Liver (tissue), 8 donors: ENCODE measurements at regions not wholly inside any gene's neighbourhood (a gene's known extent, or its start where the extent isn't known, plus 50 kb on each side); places are given as distances from the start of the nearest gene placed in this dataset.

Source experiments
- DNase-seq: peaks from one replicate; pipeline ENCODE4 v3.0.0-alpha.2; 2017; ENCODE audit warnings: low spot score
- H3K27ac ChIP-seq, 2 donors: one replicate each; pipeline ENCODE4 v1.7.0; 2013; ENCODE audit warnings: inconsistent platforms in 2 of 2, low read length in 2 of 2, control low read depth in 1 of 2, low read depth in 1 of 2, mild to moderate bottlenecking in 1 of 2
- H3K27me3 ChIP-seq, 4 donors: one replicate each; pipeline versions ENCODE4 v1.6.1 to v1.7.0; 2013; ENCODE audit warnings: low read length in 3 of 4, inconsistent platforms in 1 of 4, mild to moderate bottlenecking in 1 of 4, moderate library complexity in 1 of 4; ENCODE audit not compliant: control insufficient read depth in 4 of 4, insufficient read depth in 4 of 4
- H3K36me3 ChIP-seq, 4 donors: one replicate each; pipeline versions ENCODE4 v1.6.1 to v1.7.0; 2013; ENCODE audit warnings: low read length in 3 of 4, mild to moderate bottlenecking in 3 of 4, low read depth in 1 of 4, moderate library complexity in 1 of 4; ENCODE audit not compliant: control insufficient read depth in 4 of 4, insufficient read depth in 3 of 4
- H3K4me1 ChIP-seq, 4 donors: one replicate each; pipeline versions ENCODE4 v1.6.1 to v1.7.0; 2013; ENCODE audit warnings: low read length in 3 of 4, mild to moderate bottlenecking in 3 of 4, moderate library complexity in 1 of 4; ENCODE audit not compliant: control insufficient read depth in 4 of 4, insufficient read depth in 4 of 4
- H3K4me3 ChIP-seq, 3 donors: one replicate each; pipeline versions ENCODE4 v1.6.1 to v1.7.0; 2013; ENCODE audit warnings: low read length in 3 of 3, control low read depth in 1 of 3, low read depth in 1 of 3, mild to moderate bottlenecking in 1 of 3
- H3K9ac ChIP-seq, 2 donors: one replicate each; pipeline ENCODE4 v1.7.0; 2013; ENCODE audit warnings: low read length in 2 of 2, mild to moderate bottlenecking in 2 of 2, moderate library complexity in 2 of 2, control low read depth in 1 of 2, low read depth in 1 of 2
- H3K9me3 ChIP-seq, 4 donors: one replicate each; pipeline versions ENCODE4 v1.6.1 to v1.7.0; 2013; ENCODE audit warnings: low read length in 3 of 4; ENCODE audit not compliant: control insufficient read depth in 4 of 4
- ATF3 ChIP-seq: IDR thresholded peaks from 2 replicates; pipeline ENCODE4 v1.6.1; 2016; ENCODE audit warnings: antibody characterized with exemption
- EGR1 ChIP-seq, 2 donors: IDR thresholded peaks; 2 replicates each; pipeline ENCODE4 v1.6.1; 2016 to 2018; ENCODE audit warnings: antibody characterized with exemption in 2 of 2, low read depth in 2 of 2
- FOXA1 ChIP-seq: IDR thresholded peaks from 2 replicates; pipeline ENCODE4 v1.6.1; 2016; ENCODE audit warnings: antibody characterized with exemption
- GABPA ChIP-seq, 2 donors: IDR thresholded peaks in 1 of 2; conservative IDR thresholded peaks in 1 of 2; 2 replicates each; pipeline ENCODE4 v1.6.1; 2016; ENCODE audit warnings: antibody characterized with exemption in 2 of 2, mild to moderate bottlenecking in 1 of 2, moderate library complexity in 1 of 2
- HNF4A ChIP-seq, 2 donors: conservative IDR thresholded peaks; 2 replicates each; pipeline ENCODE4 v1.6.1; 2016; ENCODE audit warnings: antibody characterized with exemption in 2 of 2, mild to moderate bottlenecking in 2 of 2
- HNF4G ChIP-seq: IDR thresholded peaks from 2 replicates; pipeline ENCODE4 v1.6.1; 2016; ENCODE audit warnings: antibody characterized with exemption
- JUND ChIP-seq, 2 donors: IDR thresholded peaks; 2 replicates each; pipeline ENCODE4 v1.6.1; 2016; ENCODE audit warnings: antibody characterized with exemption in 2 of 2
- MAX ChIP-seq: IDR thresholded peaks from 2 replicates; pipeline ENCODE4 v1.6.1; 2016; ENCODE audit warnings: antibody characterized with exemption
- NR2F2 ChIP-seq: IDR thresholded peaks from 2 replicates; pipeline ENCODE4 v1.6.1; 2016; ENCODE audit warnings: antibody characterized with exemption
- RAD21 ChIP-seq, 2 donors: IDR thresholded peaks; 2 replicates each; pipeline ENCODE4 v1.6.1; 2016; ENCODE audit warnings: antibody characterized with exemption in 2 of 2, mild to moderate bottlenecking in 2 of 2
- REST ChIP-seq: IDR thresholded peaks from 2 replicates; pipeline ENCODE4 v1.6.1; 2016; ENCODE audit warnings: antibody characterized with exemption, mild to moderate bottlenecking
- RXRA ChIP-seq, 2 donors: IDR thresholded peaks; 2 replicates each; pipeline ENCODE4 v1.6.1; 2017 to 2018; ENCODE audit warnings: antibody characterized with exemption in 2 of 2, mild to moderate bottlenecking in 1 of 2
- SP1 ChIP-seq: IDR thresholded peaks from 2 replicates; pipeline ENCODE4 v1.6.1; 2018; ENCODE audit warnings: antibody characterized with exemption, mild to moderate bottlenecking
- TAF1 ChIP-seq: conservative IDR thresholded peaks from 2 replicates; pipeline ENCODE4 v1.6.1; 2016; ENCODE audit warnings: antibody characterized with exemption, mild to moderate bottlenecking
- YY1 ChIP-seq: IDR thresholded peaks from 2 replicates; pipeline ENCODE4 v1.6.1; 2016; ENCODE audit warnings: antibody characterized with exemption, mild to moderate bottlenecking
- ZBTB33 ChIP-seq: IDR thresholded peaks from 2 replicates; pipeline ENCODE4 v1.6.1; 2016; ENCODE audit warnings: antibody characterized with exemption
- WGBS: extraction: QIAGEN DNeasy Blood & Tissue Kit; methylation state at CpG from one replicate; pipeline ENCODE4 v1.1.7; 2013; 5-methylcytosine and 5-hydroxymethylcytosine counted together
- TF ChIP-seq, protein P1 (sequence below): fragments of 150-350 bp; IDR thresholded peaks from 2 replicates; pipeline ENCODE4 v1.5.1; 2017; ENCODE audit warnings: improper control_type of control experiment, low read depth, low read length; ENCODE audit not compliant: missing input control
- donor health status: healthy.
- donor health status: healthy.
- donor health status: healthy.
- donor health status: healthy.
- donor health status: healthy.

GRCh38 chr15:98382139-98382538, 266.2 kb upstream of the IGF1R start:
- Histone ChIP-seq H3K9ac (no peak overlapping the region), H3K36me3 (no peaks in the 10 kb centered on the region), H3K4me3 (no peak overlapping the region), H3K27ac (no peak overlapping the region), H3K27me3 (peaks cover 0 to 15% (median 0%) of the 10 kb centered on the region in 4 donors), H3K4me1 (no peaks in the 10 kb centered on the region), H3K9me3 (peaks cover 0 to 13% (median 3%) of the 10 kb centered on the region in 4 donors)
- no peak for TF ChIP-seq TAF1
- TF ChIP-seq NR2F2: no peak
- TF ChIP-seq SP1: no peak
- TF ChIP-seq, protein P1, sequence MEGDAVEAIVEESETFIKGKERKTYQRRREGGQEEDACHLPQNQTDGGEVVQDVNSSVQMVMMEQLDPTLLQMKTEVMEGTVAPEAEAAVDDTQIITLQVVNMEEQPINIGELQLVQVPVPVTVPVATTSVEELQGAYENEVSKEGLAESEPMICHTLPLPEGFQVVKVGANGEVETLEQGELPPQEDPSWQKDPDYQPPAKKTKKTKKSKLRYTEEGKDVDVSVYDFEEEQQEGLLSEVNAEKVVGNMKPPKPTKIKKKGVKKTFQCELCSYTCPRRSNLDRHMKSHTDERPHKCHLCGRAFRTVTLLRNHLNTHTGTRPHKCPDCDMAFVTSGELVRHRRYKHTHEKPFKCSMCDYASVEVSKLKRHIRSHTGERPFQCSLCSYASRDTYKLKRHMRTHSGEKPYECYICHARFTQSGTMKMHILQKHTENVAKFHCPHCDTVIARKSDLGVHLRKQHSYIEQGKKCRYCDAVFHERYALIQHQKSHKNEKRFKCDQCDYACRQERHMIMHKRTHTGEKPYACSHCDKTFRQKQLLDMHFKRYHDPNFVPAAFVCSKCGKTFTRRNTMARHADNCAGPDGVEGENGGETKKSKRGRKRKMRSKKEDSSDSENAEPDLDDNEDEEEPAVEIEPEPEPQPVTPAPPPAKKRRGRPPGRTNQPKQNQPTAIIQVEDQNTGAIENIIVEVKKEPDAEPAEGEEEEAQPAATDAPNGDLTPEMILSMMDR: no peak
- no peak for DNase-seq
- 69% methylated on average over 6 of the region's 6 CpGs for WGBS

DNA sequence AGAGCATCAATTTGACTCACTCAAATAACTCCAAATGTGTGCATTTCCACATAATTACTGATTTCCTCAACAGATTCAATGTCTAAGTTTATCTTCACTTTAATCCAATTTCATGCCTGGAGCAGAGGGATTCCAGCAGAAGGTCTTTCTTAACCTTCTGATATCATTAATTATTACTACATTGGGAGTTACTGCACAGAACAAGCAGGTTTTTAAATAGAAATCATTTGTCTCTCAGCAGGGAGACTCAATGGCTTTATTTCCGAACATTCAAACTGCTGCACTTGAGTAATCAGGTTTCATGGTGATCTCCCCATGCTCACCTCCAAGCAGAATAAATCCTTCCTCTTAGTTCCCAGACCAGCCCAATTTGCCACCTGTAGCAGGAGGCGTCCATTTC, 264.8 kb upstream of the IGF1R start:
- Histone ChIP-seq H3K4me1 (no peaks in the 10 kb centered on the region), H3K36me3 (no peaks in the 10 kb centered on the region)
- TF ChIP-seq RXRA (IDR thresholded peaks at IDR 0.05) (no peak), ATF3 (no peak), HNF4G (no peak), NR2F2 (no peak), EGR1 (IDR thresholded peaks at IDR 0.05; ENCODE audit: low read depth in 2 of 2) (no peak)
- TF ChIP-seq, protein P1: no peak

GRCh38 chr15:98384328-98385029, 263.9 kb upstream of the IGF1R start:
- no peak for DNase-seq
- H3K9ac ChIP-seq: no peak overlapping the region
- H3K9me3 ChIP-seq: peaks cover 0 to 4% (median 1%) of the 10 kb centered on the region in 4 donors
- H3K27me3 ChIP-seq: peaks cover 0 to 15% (median 0%) of the 10 kb centered on the region in 4 donors
- 49% methylated on average over 9 of the region's 9 CpGs for WGBS
- H3K36me3 ChIP-seq: no peaks in the 10 kb centered on the region
- H3K4me1 ChIP-seq: no peaks in the 10 kb centered on the region
- no peak overlapping the region for H3K27ac ChIP-seq
- no peak overlapping the region for H3K4me3 ChIP-seq
- TF ChIP-seq JUND (IDR thresholded peaks at IDR 0.05) (no peak), REST (no peak), SP1 (no peak), ZBTB33 (no peak), NR2F2 (no peak), GABPA (IDR thresholded peaks at IDR 0.05 in 1 of 2, conservative IDR thresholded peaks at IDR 0.05 in 1 of 2) (no peak), FOXA1 (no peak), YY1 (no peak), HNF4G (no peak), ATF3 (no peak), TAF1 (no peak), RAD21 (IDR thresholded peaks at IDR 0.05) (no peak), HNF4A (conservative IDR thresholded peaks at IDR 0.05) (no peak), MAX (no peak)

More for the DNA sequence above, 264.8 kb upstream of the IGF1R start:
- H3K4me3 ChIP-seq: no peak overlapping the region
- H3K27ac ChIP-seq: no peak overlapping the region
- no peak overlapping the region for H3K9ac ChIP-seq
- H3K9me3 ChIP-seq: peaks cover 0 to 12% (median 2%) of the 10 kb centered on the region in 4 donors
- 86% methylated on average over 2 of the region's 2 CpGs for WGBS
- peaks cover 0 to 15% (median 0%) of the 10 kb centered on the region in 4 donors for H3K27me3 ChIP-seq
- DNase-seq: no peak
